Mesodermal cell (in vitro differentiated cells): ENCODE measurements at regions not wholly inside any gene's neighbourhood (a gene's known extent, or its start where the extent isn't known, plus 50 kb on each side); places are given as distances from the start of the nearest gene placed in this dataset.
"Not testable (repeated sequence)": the region's sequence is repeated elsewhere in the genome, so short reads cannot be mapped to it uniquely, and the experiment has no call there.

ENCODE experiments used
- H3K27ac ChIP-seq: 2 replicates; pipeline ENCODE4 v1.7.0; 2013; ENCODE audit warnings: mild to moderate bottlenecking, low read depth, low read length, moderate library complexity; ENCODE audit not compliant: severe bottlenecking
- H3K36me3 ChIP-seq: 2 replicates; pipeline ENCODE4 v1.7.1; 2013; ENCODE audit warnings: mild to moderate bottlenecking, low read length, moderate library complexity; ENCODE audit not compliant: control insufficient read depth, insufficient read depth
- H3K4me1 ChIP-seq: one replicate; pipeline ENCODE4 v1.7.1; 2013; ENCODE audit warnings: mild to moderate bottlenecking, low read length; ENCODE audit not compliant: insufficient read depth, control insufficient read depth, poor library complexity, severe bottlenecking
- H3K4me3 ChIP-seq: 2 replicates; pipeline ENCODE4 v1.7.0; 2013; ENCODE audit warnings: low read length, control low read depth, mild to moderate bottlenecking; ENCODE audit not compliant: insufficient read depth, poor library complexity, severe bottlenecking; ENCODE audit errors: extremely low read depth
- H3K9me3 ChIP-seq: 2 replicates; pipeline ENCODE4 v1.7.1; 2013; ENCODE audit warnings: mild to moderate bottlenecking, low read length, moderate library complexity; ENCODE audit not compliant: control insufficient read depth
- WGBS, 2 experiments: methylation state at CpG; one replicate each; pipeline ENCODE4 v1.1.5; 2013; ENCODE audit warnings: missing lambda C conversion rate in 2 of 2; ENCODE audit not compliant: insufficient coverage in 2 of 2; 5-methylcytosine and 5-hydroxymethylcytosine counted together

DNA sequence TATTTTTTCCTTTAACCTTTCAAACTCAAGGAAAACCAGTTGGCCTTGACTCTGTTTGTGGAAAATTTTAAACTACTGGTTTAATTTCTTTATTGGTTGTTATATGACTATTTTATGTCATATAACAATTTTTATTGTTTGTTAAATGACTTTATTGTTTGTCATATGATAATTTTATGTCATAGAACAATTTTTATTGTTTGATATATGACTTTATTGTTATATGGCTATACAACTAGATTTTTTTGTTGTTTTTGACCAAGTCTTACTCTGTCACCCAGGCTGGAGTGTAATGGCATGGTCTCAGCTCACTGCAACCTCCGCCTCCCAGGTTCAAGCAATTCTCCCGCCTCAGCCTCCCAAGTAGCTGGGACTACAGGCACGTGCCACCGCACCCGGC lies 61.1 kb upstream of the TRIM77 start:
- not testable (repeated sequence) for H3K9me3 ChIP-seq, H3K4me1 ChIP-seq, H3K4me3 ChIP-seq, H3K36me3 ChIP-seq, H3K27ac ChIP-seq
- WGBS, 2 experiments, result 93% methylated on average over 5 of the region's 5 CpGs; no CpG with 5 or more reads in 1 of the 2 experiments

- not testable (repeated sequence) for H3K4me1 ChIP-seq
These were observed 55.4 kb upstream of the TRIM77 start for GRCh38 chr11:89654669-89655068.

GRCh38 chr11:89658767-89659166 lies 51.3 kb upstream of the TRIM77 start:
- not testable (repeated sequence) for H3K4me1 ChIP-seq, H3K36me3 ChIP-seq, H3K4me3 ChIP-seq, H3K27ac ChIP-seq, H3K9me3 ChIP-seq

More at GRCh38 chr11:89654669-89655068, 55.4 kb upstream of the TRIM77 start:
- not testable (repeated sequence) for H3K36me3 ChIP-seq, H3K27ac ChIP-seq, H3K9me3 ChIP-seq, H3K4me3 ChIP-seq
- WGBS, 2 experiments, result no CpG with 5 or more reads among the region's 2 CpGs

DNA sequence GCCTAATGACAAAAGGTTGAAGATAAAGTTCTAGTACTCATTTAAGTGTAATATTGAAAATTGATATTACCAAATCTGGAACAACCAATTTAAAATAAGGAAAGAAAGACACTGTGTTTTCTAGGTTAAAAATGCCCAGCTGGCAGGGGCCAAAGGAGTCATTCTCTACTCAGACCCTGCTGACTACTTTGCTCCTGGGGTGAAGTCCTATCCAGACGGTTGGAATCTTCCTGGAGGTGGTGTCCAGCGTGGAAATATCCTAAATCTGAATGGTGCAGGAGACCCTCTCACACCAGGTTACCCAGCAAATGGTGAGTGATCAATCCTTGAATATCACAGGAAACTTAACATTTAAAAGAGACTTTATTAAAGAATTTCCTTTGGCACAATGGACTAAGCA lies 50.7 kb upstream of the TRIM77 start:
- H3K9me3 ChIP-seq, H3K4me1 ChIP-seq, H3K27ac ChIP-seq, H3K4me3 ChIP-seq, H3K36me3 ChIP-seq: not testable (repeated sequence)
- WGBS, 2 experiments, result 60% methylated on average over 1 of the region's 2 CpGs; no CpG with 5 or more reads in 1 of the 2 experiments

DNA sequence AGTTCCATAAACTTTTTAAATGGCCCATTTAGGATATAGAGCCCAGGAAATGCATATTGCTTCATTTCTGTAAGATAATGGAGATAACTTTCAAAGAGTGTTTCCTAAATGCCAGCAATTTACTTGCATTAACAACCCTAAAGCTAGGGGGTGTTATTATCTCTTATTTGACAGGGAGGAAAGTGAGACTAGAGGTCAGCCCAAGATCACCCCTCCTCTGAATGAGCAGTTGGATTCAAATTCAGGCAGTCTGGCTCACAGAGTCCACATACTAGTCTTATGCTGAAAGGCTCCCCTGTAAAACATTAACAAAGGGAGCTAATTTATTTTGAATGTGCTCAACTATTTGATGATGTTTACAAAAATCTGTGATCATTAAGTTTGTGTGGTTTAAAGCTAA lies 49.9 kb upstream of the TRIM77 start:
- no peak overlapping the region for H3K4me3 ChIP-seq
- H3K4me1 ChIP-seq, result no peaks in the 10 kb centered on the region
- no peak overlapping the region for H3K27ac ChIP-seq
- H3K9me3 ChIP-seq, result no peaks in the 10 kb centered on the region
- H3K36me3 ChIP-seq, result no peaks in the 10 kb centered on the region
